ELF-1 (cell line): ENCODE measurements at regions not wholly inside any gene's neighbourhood (a gene's known extent, or its start where the extent isn't known, plus 50 kb on each side); places are given as distances from the start of the nearest gene placed in this dataset.
A peak's percentile ranks its signal among the peaks of the same experiment; 100 is the strongest.

Experiments
- DNase-seq: peaks from one replicate; pipeline ENCODE4 v3.0.0-alpha.2; 2016; ENCODE audit warnings: low read depth, low spot score

DNA sequence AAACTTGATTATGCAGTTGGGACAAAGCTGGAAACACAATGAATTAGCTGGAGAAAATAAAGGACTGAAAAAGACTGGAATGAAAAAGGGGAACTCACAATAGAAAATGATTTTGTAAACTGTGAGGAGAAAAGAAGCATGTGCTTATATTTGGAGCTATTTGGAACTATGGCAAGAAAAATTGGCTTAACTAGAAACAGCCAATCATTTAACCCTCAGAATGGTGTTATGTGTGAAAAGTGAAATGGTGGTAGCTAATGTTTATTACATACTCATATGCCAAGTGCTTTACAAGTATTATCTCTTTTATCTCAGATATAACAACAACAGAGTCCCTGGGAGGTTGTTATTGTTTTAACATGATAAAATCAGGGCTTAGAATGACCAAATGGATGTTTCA lies 583.1 kb upstream of the SEL1L start:
- DNase-seq, result no peak

DNA sequence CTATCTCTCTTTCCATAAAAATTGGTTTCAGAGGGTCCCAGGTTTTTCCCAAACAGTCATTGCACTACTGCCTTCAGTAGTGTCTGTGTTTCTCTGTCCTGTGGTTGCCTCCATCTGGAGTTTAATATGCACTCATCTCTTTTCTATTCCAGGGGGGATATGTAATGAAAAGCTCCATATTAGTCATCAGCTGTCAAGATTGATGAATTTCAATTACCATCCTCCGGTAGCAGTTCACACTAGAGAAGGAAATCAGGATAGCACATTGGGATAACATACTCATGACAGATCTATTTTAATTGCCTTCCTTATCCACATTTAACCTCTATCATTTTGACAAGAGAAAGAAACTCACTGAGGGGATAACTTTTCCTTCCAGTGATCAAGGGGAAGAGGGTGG lies 589.0 kb upstream of the SEL1L start:
- DNase-seq, result no peak

DNA sequence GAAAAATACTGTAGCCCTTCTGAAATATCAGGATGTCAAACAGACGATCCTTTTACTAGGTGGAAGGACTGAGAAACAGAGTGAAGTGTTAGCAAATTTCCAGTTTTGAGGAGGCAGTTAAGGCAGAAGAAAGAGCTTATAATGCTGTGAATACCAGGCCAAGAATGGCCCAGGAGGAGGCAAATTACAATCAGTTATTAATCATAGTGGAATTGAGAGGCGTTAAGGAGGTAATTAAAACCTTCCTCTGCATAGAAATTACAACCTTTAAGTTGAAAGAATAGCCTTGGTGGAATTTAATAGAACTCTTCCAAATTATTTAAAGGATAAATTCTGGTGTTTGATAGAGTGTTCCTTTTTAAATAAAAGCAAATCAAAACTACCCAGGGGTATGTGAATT lies 590.9 kb upstream of the SEL1L start:
- no peak for DNase-seq

DNA sequence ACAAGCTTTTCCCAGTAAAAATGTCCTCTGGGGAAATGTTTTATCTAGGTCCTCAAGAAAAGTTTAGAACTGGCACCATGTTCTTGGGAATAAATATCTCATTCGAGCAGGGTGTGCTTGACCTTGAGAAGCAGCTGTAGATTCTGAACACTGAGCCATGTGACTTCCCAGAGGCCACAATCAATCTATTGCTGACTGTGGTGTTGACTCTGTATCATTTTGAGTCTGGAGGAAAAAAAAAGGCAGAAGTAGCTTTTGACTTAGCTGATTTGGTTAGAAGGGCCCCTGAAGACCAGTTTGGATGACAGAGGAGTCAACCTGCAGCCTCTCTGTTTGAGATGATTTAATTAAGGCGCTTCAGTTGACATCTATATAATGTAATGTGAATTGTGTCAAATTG lies 592.4 kb upstream of the SEL1L start:
- no peak for DNase-seq

DNA sequence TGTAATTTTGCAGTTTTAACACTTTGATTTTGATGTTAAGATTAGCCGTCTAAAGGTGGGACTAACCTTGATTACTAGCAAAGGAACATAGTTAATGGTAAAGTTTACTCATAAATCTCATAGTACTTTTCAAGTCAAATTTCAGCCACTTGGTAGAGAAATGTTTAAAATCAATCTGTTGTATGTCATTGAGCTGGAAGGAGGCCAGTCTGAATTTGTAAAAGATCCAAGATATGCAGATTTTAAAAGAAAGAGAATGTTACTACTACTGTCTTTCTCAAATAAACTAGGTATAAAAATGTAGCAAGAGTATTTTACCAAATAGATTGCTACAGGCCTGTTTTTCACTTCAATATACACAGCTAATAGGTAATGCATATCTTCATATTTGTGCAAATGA lies 600.8 kb upstream of the SEL1L start:
- DNase-seq, result no peak

DNA sequence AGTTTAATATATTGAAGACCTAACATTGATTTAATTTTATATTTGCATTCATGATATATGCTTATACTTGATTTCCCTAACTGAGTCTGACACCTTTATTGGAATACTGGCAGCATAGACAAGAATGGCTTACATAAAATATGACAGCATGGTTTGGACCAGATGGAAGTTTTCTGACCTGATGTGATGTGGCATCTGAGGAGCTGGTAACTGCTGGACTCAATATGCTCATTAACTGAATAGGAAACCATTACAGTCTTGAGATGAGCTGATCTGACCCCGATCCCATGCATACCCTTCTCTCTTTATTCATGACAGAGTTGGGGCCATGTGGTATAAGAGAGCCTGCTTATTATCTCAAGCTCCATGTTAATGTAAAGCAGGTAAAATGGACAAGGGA lies 604.8 kb upstream of the SEL1L start:
- no peak for DNase-seq

DNA sequence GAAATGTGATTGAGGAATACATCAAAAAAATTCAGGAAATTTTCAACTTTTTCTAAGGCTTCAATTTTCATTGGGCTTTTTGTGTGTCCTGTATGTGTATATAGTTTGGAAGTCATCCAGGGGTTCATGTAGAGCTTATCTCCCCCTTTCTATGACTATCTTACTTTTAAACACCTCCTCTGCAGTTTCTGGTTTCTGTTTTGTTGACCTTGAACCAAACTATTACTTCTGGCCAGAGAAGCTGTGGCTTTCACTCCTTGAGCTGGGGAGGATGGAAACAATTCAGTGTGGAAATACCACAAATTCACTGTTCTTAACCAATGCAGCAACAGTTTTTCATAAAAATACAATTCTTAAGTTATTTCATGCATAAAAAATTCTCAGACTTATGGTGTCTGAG lies 613.2 kb upstream of the SEL1L start:
- DNase-seq, result no peak

DNA sequence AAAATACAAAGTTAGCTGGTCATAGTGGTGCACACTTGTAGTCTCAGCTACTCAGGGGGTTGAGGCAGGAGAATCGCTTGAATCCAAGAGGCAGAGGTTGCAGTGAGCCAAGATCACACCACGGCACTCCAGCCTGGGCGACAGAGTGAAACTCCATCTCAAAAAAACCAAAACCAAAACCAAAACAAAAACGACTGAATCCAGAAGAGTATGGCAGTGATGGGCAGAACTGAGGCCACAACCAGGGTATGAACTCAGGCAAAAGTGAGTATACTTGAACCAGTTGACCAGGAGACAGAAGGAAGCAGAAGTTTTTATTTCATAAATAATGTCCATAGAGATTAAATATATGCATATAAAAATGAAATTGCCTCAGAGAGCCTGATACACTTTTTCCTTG lies 620.0 kb upstream of the SEL1L start:
- DNase-seq, result no peak

DNA sequence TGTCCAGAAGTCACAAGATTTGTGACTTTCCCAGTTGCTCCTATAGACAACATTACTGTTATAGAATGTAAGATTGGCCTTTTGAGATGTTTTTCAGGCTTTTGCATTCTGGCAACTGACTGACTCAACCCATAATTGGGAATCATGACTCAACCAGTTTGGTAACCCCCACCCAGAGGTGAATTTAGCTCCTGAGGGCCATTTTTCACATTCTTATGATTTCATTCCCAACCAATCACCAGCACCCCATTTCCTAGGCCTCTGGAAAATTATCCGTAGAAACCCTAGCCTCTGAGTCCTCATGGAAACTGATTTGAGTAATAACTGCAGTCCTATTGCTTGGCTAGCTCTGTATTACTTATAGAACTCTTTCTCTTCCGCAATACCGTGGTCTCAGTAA lies 626.0 kb upstream of the SEL1L start:
- no peak for DNase-seq

DNA sequence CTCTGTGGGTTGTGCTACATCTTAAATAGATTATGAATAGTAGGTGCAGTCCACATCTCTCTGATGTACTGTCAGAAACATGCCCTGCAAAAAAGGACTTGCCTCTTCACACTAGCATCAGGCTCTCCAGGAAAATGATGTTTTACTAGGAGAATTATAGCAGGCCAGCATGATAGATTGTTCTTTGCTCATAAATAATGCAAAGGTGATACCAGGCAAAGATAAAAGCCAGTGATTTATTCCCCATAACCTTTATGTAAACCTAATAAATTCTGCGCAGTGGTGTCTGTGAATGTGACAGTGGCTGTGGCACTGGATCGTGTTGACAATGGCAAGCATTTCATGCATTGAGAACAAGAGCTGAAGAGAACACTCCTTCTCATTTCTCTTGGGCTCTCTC lies 646.5 kb upstream of the SEL1L start:
- no peak for DNase-seq

DNA sequence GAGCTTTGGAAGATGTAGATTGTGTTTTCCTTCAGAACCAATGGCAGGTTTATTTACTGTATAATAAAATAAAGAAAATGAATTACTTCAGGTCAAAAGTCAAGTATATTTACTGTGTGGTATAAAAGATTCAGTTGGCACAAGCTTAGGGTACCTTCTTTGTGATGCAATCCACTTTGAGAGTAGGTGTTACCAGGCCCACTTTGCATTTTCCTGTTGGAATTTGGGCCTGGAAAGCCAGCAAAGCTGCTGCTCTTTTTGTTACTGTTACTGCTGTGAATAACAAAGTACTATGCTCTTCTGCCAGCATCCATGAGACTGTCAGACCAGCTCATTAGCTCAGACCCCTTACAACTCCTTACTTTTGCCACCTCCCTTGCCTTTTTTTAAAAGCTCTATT lies 649.0 kb upstream of the SEL1L start:
- DNase-seq, result no peak

DNA sequence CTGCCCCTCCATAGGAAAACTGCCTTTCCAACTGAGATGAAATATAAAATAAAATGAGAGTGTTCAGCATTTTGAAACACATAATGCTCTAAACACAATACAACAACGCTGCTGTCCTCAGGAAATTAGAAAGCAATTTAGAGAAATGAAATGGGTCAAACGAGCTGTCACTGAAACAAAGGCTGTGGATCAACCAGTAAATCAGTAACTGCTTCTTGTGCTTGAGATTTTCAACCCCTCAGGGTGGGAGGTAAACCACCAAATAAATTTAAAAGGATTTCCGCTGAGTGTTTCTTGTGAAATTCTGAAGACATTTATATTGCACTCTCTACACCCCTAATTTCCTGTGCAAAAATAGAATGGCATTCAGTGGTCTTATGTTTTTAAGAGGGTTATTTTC lies 657.1 kb upstream of the SEL1L start:
- DNase-seq, result no peak

DNA sequence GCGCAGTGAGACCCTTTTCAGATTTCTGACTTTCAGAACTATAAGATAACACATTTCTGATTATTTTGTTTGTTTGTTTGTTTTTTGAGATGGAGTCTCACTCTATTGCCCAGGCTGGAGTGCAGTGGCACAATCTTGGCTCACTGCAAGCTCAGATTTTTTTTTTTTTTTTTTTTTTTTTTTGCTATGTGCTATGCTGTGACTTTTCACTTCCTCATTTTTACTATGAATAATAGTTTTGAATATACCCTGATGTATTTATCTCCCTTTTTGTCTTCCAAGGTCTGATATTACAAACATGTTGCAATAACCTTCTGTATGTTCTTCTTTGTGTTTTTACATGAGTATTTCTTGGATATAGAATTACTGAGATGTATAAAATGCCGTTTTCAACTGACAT lies 658.7 kb upstream of the SEL1L start:
- no peak for DNase-seq

DNA sequence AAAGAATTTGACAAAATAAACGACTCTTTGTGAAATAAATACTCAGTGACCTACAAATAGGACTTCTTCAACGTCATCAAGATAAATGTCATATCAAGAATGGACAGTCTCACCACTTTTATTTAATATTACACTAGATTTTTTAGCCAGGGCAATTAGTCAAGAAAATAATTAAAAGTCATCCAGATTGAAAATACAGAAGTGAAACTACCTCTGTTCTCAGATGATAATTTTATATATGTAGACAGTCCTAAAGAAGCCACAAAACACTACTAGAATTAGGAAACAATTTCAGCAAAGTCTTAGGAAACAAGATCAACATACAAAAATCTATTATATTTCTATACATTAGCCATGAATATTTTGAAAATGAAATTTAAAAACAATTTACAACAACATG lies 689.6 kb upstream of the SEL1L start:
- no peak for DNase-seq

DNA sequence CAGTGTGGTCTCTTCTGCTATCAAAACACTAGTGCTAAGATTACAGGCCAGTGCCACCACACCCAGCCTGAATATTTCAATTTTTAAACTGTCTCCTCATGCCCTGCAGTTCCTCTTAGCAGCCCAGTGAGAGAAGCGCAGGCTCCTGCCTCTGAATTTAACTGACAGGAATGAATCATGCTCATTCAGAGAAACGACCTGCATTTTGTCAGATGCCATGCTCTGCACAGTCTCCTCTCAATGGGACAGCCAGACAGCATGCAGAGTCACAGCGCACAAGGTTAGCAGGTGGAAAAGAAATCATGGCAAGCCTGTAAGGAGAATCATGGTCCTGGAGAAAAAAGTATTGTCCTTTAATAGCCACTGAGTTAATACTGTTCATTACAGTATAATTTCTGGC lies 691.0 kb upstream of the SEL1L start:
- no peak for DNase-seq

DNA sequence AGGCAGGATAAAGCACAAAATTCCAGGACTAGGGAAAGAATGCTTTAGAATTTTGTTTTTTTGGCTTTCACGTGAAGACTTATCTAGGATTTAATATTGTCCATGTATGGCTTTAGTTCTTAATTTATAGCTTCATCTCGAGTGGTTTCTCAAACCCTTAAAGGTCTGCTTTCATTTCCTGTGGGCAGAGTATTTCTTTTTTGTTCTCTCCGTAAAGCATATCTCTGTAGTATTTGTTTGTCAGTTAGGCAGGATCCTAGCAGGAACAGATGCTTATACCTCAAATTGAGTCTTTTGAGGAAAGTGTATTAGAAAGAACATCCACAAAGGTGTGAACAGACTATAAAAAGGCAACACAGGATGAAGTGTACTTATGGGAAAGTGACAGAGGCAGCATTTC lies 697.1 kb upstream of the SEL1L start:
- no peak for DNase-seq

DNA sequence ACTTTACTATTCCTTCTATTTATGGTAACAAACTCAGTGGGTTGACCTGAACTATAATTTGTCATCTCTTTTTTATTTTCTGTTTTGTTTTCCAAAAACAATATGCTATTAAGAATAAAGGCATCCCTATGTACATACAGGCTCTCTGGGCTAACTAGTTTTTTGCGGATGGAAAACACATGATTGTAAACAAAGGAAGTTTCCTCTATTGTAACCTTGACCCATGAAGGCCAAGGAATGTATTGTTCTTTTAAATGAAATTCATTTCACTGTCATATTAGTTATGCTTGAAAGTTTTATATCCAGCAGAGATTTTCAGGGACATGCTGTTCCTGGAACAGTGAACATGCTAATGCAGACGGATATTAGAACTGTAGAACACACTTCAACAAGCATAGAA lies 705.0 kb upstream of the SEL1L start:
- no peak for DNase-seq

DNA sequence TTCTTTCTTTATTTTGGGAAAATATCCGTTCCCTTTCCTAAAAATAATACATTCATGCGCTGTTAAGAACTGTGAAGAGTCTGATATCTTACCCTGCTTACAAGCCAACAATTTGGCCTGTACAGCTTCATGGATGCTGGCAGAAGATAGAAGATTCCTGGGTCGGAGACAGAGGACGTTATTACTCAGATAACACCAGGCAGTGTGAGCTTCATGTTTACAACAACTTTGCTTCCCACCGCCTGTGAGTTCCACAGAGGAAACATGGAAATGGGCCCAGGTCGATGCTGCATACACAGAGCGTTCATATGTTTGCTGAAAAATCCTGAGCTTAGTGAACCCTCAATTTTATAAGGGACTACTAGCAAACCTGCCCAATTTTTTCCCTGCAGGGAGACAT lies 705.6 kb upstream of the SEL1L start:
- DNase-seq, result no peak

DNA sequence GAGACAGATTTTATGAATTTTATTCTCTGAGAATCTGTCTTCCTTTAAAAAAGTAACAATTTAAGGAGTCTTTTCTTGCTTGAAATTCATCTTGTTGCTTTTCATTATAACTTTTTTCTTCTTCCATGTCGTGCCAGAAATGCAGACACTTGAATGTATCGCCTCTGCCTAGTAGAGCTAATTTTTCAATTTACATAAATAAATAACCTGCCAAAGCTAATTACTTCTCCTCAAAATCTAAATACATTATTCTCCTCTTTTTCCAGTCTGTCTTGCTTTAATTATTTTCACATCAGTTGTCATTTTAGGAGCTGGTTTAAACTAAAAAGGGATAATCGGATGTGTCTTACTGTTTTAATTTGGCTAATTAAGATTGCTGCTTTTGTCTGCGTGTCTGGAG lies 711.1 kb upstream of the SEL1L start:
- no peak for DNase-seq

DNA sequence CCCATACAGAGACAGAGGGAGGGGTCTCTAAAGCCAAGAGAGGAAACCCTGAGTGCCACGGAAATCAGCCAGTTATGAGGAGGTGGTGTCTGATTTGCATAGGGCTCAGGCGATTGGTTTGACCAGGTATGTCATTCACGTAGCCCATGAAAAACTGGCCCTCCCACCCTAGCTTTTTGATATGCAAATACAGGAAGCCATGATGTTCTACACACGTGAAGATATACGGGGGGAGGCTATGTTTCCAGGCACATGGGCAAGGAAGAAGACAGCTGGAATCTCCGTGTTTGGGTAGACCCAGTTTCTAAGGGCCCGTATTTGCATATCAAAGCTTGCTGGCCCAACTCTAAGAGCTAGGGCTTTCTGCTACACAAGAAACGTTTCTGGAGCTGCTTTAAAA lies 717.8 kb upstream of the SEL1L start:
- peak; percentile 77 for DNase-seq

DNA sequence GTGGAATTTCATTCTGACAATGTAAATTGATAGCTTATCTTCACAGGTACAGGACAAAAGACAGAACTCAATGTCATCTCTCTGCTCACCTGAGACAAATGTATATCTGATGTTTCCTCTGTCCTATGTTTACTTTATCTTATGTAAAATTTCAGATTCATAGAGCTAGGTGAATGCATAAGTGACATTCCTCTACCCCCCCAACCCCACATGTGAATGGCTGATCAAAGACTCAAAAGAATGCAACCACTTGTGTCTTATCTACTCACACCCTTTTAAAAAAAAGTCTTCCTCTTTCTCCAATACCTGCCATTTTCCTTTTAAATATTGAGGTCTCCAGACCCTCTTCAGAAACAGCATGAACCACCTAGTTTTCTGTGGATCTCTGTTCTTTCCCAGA lies 736.6 kb upstream of the SEL1L start:
- no peak for DNase-seq

DNA sequence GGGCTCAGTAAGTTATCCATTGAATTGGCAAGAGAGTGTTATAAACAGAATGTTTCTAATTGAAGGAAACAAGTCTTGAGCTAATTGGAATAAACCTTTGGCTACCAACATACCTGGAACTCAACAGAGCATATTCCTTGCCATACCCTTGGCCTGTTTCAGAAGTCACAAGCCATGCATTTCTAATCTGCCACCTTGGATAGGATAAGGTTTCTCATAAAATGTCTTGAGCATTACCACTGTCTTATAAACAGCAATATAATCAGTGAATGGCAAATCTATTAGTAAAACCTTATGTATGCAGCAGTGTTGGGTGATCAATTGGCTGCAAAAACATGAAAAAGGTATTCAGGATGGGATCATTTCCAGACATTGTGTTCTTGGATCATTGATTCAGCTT lies 765.2 kb upstream of the SEL1L start:
- DNase-seq, result no peak

DNA sequence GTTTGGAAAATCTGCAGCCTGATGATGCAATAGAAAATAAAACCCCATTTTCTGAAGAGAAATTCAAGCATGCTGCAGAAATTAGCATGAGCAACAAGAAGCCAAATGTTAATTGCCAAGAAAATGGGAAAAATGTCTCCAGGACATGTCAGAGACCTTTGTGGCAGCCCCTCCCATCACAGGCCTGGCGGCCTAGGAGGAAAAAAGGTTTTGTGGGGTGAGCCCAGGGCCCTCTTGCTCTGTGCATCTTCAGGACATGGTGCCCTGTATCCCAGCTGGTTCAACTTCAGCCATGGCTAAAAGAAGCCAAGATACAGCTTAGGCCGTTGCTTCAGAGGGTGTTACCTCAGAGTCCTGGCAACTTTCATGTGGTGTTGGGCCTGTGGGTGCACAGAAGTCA lies 775.5 kb upstream of the SEL1L start:
- DNase-seq, result no peak

DNA sequence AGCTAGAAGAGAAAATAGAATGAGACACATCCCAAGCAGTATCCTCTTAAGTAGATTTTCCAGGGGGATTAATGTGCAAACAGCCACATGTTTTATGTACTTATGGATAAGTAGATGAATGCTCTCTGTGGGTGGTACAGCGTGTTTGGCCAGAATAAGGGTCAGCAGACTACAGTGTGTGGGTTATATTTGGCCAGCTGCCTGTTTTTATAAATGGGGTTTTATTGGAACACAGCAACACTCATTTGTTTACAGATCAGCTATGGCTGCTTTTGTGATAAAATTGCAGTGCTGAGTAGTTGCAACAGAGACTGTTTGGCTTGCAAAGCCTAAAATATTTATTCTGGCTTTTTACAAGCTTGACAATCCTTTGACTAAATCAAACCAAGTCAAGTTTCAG lies 780.2 kb upstream of the SEL1L start:
- DNase-seq, result no peak

DNA sequence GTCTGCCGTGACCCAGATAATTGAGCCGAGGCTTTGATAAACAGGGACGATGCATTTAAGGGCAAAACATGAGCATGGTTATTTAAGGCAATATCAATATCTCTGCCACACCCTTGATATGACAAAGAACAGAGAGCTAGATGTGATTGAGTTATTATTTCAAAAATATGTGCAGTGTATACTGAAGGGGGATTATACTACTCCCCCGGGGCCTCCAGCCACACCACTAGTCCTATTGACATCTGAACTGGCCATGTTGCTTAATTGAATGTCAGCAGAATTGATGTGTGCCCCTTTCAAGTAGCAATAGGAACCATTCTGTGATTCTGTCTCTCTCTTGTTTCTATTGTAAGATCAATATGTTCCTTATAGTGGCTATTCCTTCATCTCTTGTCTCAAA lies 794.8 kb upstream of the SEL1L start:
- DNase-seq, result no peak
